ENCODE measurements at regions not wholly inside any gene's neighbourhood (a gene's known extent, or its start where the extent isn't known, plus 50 kb on each side); places are given as distances from the start of the nearest gene placed in this dataset.

GRCh38 chr6:163950159-163950558, 535.6 kb downstream of the QKI start:
- Histone ChIP-seq H3K4me3 (no peak overlapping the region), H4K20me1 (ENCODE audit: insufficient read depth) (no peaks in the 10 kb centered on the region), H3K4me1 (ENCODE audit: insufficient read depth) (no peaks in the 10 kb centered on the region), H3K9me2 (ENCODE audit: insufficient read depth) (no peaks in the 10 kb centered on the region), H3K27ac (no peak overlapping the region), H3F3A (ENCODE audit: insufficient read depth) (0 out of 2 replicates have a peak, but pooled peaks cover 5% of the 10 kb centered on the region), H3K79me2 (ENCODE audit: insufficient read depth) (no peaks in the 10 kb centered on the region), H3K9ac (no peak overlapping the region), H3K27me3 (replicated peaks; ENCODE audit: insufficient read depth) (peaks cover 7% of the 10 kb centered on the region; the same call in 1 of the 2 replicates), H3K9me3 (ENCODE audit: low read depth) (no peaks in the 10 kb centered on the region), H3K4me2 (ENCODE audit: unreplicated experiment) (no peak overlapping the region), H2AFZ (no peak overlapping the region), H3K36me3 (ENCODE audit: low read depth) (no peaks in the 10 kb centered on the region)
- no peak for DNase-seq
- no peak for TF ChIP-seq EZH2 (IDR thresholded peaks at IDR 0.05; ENCODE audit: insufficient read depth, poor library complexity, severe bottlenecking)
- TF ChIP-seq EZH2phosphoT487 (IDR thresholded peaks at IDR 0.05; ENCODE audit: insufficient read depth, low read depth), result no peak
- in situ Hi-C loops (cut with MboI), result loop anchor here (10.0 to 25.0 kb wide), 3 partner anchors 515 to 1088 kb away; no protein-coding TSS in a partner anchor
- WGBS, 2 experiments (ENCODE audit: low coverage in 1 of 2, low lambda C conversion rate in 2 of 2, missing lambda C conversion rate in 2 of 2), result 41 to 45% methylated on average over 3 of the region's 3 CpGs

DNA sequence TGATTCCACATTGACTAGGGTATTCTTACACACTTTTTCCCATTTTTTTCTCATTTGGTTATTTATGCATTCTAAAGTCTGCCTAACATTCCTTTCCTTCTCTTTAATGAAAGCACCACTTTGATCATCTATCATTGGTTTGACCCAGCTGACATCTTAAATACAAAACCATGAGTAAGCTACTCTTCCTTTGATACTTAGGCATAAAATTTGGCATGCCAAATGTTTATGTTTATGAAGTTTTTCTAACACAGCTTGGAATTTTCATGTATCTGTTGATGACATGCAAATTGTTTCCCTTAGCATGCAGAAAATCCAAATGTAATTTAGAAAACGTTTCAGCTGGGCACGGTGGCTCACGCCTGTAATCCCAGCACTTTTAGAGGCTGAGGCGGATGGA, 534.9 kb downstream of the QKI start:
- H3K4me2 ChIP-seq (ENCODE audit: unreplicated experiment), result no peak overlapping the region
- WGBS, 2 experiments (ENCODE audit: low coverage in 1 of 2, low lambda C conversion rate in 2 of 2, missing lambda C conversion rate in 2 of 2), result 50 to 53% methylated on average over 4 of the region's 4 CpGs
- TF ChIP-seq EZH2 (IDR thresholded peaks at IDR 0.05; ENCODE audit: insufficient read depth, poor library complexity, severe bottlenecking) (no peak), EZH2phosphoT487 (IDR thresholded peaks at IDR 0.05; ENCODE audit: insufficient read depth, low read depth) (no peak)
- H3K79me2 ChIP-seq (ENCODE audit: insufficient read depth), result no peaks in the 10 kb centered on the region
- H3K9ac ChIP-seq, result no peak overlapping the region
- no peaks in the 10 kb centered on the region for H3K36me3 ChIP-seq (ENCODE audit: low read depth)
- no peaks in the 10 kb centered on the region for H3K4me1 ChIP-seq (ENCODE audit: insufficient read depth)
- H3K9me2 ChIP-seq (ENCODE audit: insufficient read depth), result no peaks in the 10 kb centered on the region
- in situ Hi-C loops (cut with MboI), result no loop called here
- H3F3A ChIP-seq (ENCODE audit: insufficient read depth), result no peaks in the 10 kb centered on the region
- DNase-seq, result no peak
- no peaks in the 10 kb centered on the region for H4K20me1 ChIP-seq (ENCODE audit: insufficient read depth)
- no peak overlapping the region for H3K27ac ChIP-seq
- no peaks in the 10 kb centered on the region for H3K9me3 ChIP-seq (ENCODE audit: low read depth)
- no peak overlapping the region for H3K4me3 ChIP-seq
- no peak overlapping the region for H2AFZ ChIP-seq
- peaks cover 7% of the 10 kb centered on the region for H3K27me3 ChIP-seq (replicated peaks; ENCODE audit: insufficient read depth)

GRCh38 chr6:163948250-163948649, 533.7 kb downstream of the QKI start:
- Histone ChIP-seq H3F3A (ENCODE audit: insufficient read depth) (no peaks in the 10 kb centered on the region), H3K9me2 (ENCODE audit: insufficient read depth) (no peaks in the 10 kb centered on the region), H3K27ac (no peak overlapping the region), H3K9me3 (ENCODE audit: low read depth) (no peaks in the 10 kb centered on the region), H3K4me2 (ENCODE audit: unreplicated experiment) (no peak overlapping the region), H4K20me1 (ENCODE audit: insufficient read depth) (no peaks in the 10 kb centered on the region), H3K36me3 (ENCODE audit: low read depth) (no peaks in the 10 kb centered on the region), H2AFZ (no peak overlapping the region), H3K4me1 (ENCODE audit: insufficient read depth) (no peaks in the 10 kb centered on the region), H3K27me3 (replicated peaks; ENCODE audit: insufficient read depth) (peaks cover 7% of the 10 kb centered on the region), H3K4me3 (no peak overlapping the region), H3K9ac (no peak overlapping the region), H3K79me2 (ENCODE audit: insufficient read depth) (no peaks in the 10 kb centered on the region)
- in situ Hi-C loops (cut with MboI), result no loop called here
- 72 to 74% methylated on average over 5 of the region's 5 CpGs for WGBS, 2 experiments (ENCODE audit: low coverage in 1 of 2, low lambda C conversion rate in 2 of 2, missing lambda C conversion rate in 2 of 2)
- DNase-seq, result no peak
- TF ChIP-seq EZH2phosphoT487 (IDR thresholded peaks at IDR 0.05; ENCODE audit: insufficient read depth, low read depth) (no peak), EZH2 (IDR thresholded peaks at IDR 0.05; ENCODE audit: insufficient read depth, poor library complexity, severe bottlenecking) (no peak)

DNA sequence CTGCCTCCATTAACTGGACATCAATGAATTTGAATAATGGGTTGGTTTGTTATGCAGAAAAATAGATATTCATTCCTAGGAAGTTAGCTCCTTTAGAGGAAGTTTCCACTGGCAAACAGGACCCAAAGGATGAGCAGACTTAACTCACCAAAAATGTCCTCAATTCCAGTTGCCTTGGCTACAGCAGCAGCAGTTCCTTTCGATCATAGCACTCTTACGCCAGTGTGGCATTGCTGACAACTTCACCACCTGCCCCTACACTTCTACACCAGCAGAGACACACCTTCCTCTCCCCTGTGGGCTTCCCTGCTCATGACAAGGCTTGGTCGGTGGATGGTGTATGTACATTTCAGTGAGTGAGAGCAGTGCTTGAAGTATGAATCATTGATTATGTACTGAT, 532.8 kb downstream of the QKI start:
- Histone ChIP-seq H3K4me2 (ENCODE audit: unreplicated experiment) (no peak overlapping the region), H3K27ac (no peak overlapping the region), H3K9me3 (ENCODE audit: low read depth) (no peaks in the 10 kb centered on the region), H3K4me1 (ENCODE audit: insufficient read depth) (no peaks in the 10 kb centered on the region), H3K9me2 (ENCODE audit: insufficient read depth) (no peaks in the 10 kb centered on the region), H2AFZ (no peak overlapping the region), H4K20me1 (ENCODE audit: insufficient read depth) (no peaks in the 10 kb centered on the region), H3K9ac (no peak overlapping the region), H3K27me3 (replicated peaks; ENCODE audit: insufficient read depth) (peaks cover 7% of the 10 kb centered on the region), H3K79me2 (ENCODE audit: insufficient read depth) (no peaks in the 10 kb centered on the region), H3F3A (ENCODE audit: insufficient read depth) (no peaks in the 10 kb centered on the region), H3K4me3 (no peak overlapping the region), H3K36me3 (ENCODE audit: low read depth) (no peaks in the 10 kb centered on the region)
- DNase-seq, result no peak
- in situ Hi-C loops (cut with MboI), result no loop called here
- WGBS, 2 experiments (ENCODE audit: low coverage in 1 of 2, low lambda C conversion rate in 2 of 2, missing lambda C conversion rate in 2 of 2), result 61 to 73% methylated on average over 3 of the region's 3 CpGs
- TF ChIP-seq EZH2 (IDR thresholded peaks at IDR 0.05; ENCODE audit: insufficient read depth, poor library complexity, severe bottlenecking) (no peak), EZH2phosphoT487 (IDR thresholded peaks at IDR 0.05; ENCODE audit: insufficient read depth, low read depth) (no peak)

DNA sequence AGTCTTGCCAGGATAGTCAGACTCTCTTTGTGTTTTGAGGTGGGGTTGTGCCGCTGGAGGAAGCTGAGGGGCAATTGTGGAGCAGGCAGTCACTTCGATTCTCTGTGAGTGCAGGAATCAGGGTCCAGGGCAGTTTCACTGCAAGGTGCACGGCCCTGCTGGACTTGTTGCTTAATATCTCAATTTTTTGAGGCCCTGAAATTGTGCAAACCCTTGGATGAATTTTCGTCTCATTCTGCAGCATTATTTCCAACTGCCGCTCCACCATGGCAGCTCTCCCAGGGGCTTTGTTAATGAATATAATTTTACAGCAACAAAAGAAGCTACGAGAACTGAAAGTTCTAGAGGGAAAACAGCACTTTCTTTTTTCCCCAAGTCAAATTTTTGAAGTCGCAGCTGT, 531.9 kb downstream of the QKI start:
- DNase-seq, result no peak
- H3K36me3 ChIP-seq (ENCODE audit: low read depth), result no peaks in the 10 kb centered on the region
- H3K79me2 ChIP-seq (ENCODE audit: insufficient read depth), result no peaks in the 10 kb centered on the region
- H3K27ac ChIP-seq, result no peak overlapping the region
- no peaks in the 10 kb centered on the region for H3K9me2 ChIP-seq (ENCODE audit: insufficient read depth)
- TF ChIP-seq EZH2phosphoT487 (IDR thresholded peaks at IDR 0.05; ENCODE audit: insufficient read depth, low read depth), result no peak
- no peaks in the 10 kb centered on the region for H3K4me1 ChIP-seq (ENCODE audit: insufficient read depth)
- WGBS, 2 experiments (ENCODE audit: low coverage in 1 of 2, low lambda C conversion rate in 2 of 2, missing lambda C conversion rate in 2 of 2), result 8 to 9% methylated on average over 7 of the region's 7 CpGs
- peaks cover 7% of the 10 kb centered on the region for H3K27me3 ChIP-seq (replicated peaks; ENCODE audit: insufficient read depth)
- H3K4me2 ChIP-seq (ENCODE audit: unreplicated experiment), result no peak overlapping the region
- H3K9me3 ChIP-seq (ENCODE audit: low read depth), result no peaks in the 10 kb centered on the region
- H3F3A ChIP-seq (ENCODE audit: insufficient read depth), result no peaks in the 10 kb centered on the region
- H4K20me1 ChIP-seq (ENCODE audit: insufficient read depth), result no peaks in the 10 kb centered on the region
- no peak overlapping the region for H3K9ac ChIP-seq
- H3K4me3 ChIP-seq, result no peak overlapping the region
- no peak overlapping the region for H2AFZ ChIP-seq
- in situ Hi-C loops (cut with MboI), result no loop called here
